Stimulated activated CD4-positive, alpha-beta T cell treated with anti-CD3 and anti-CD28 coated beads, Interleukin-12 subunit alpha, Interleukin-12 subunit beta, amount 100 ng/mL, for 48 hours (primary cell): ENCODE measurements at regions not wholly inside any gene's neighbourhood (a gene's known extent, or its start where the extent isn't known, plus 50 kb on each side); places are given as distances from the start of the nearest gene placed in this dataset.

Experiments
- DNase-seq, 3 donors: peaks; one replicate each; pipeline ENCODE4 v3.0.0-alpha.2; 2020; ENCODE audit warnings: low read depth in 2 of 3, low spot score in 1 of 3

- no peak for DNase-seq
These were observed 176.7 kb downstream of the SOX9 start for GRCh38 chr17:72297326-72298115.

- DNase-seq = no peak
These were observed 178.3 kb downstream of the SOX9 start for GRCh38 chr17:72299100-72299499.

- no peak for DNase-seq
These were observed 178.8 kb downstream of the SOX9 start for GRCh38 chr17:72299592-72299991.

GRCh38 chr17:72301887-72302286 lies 181.1 kb downstream of the SOX9 start:
- DNase-seq = no peak

GRCh38 chr17:72302735-72303134 lies 181.9 kb downstream of the SOX9 start:
- DNase-seq = no peak

GRCh38 chr17:72303787-72304733 lies 183.2 kb downstream of the SOX9 start:
- no peak for DNase-seq

- no peak for DNase-seq
These were observed 184.0 kb downstream of the SOX9 start for GRCh38 chr17:72304859-72305258.

GRCh38 chr17:72305472-72305871 lies 184.7 kb downstream of the SOX9 start:
- no peak for DNase-seq

- no peak for DNase-seq
These were observed 185.2 kb downstream of the SOX9 start for GRCh38 chr17:72306037-72306436.

GRCh38 chr17:72307836-72308235 lies 187.0 kb downstream of the SOX9 start:
- no peak for DNase-seq

- no peak for DNase-seq
These were observed 188.0 kb downstream of the SOX9 start for GRCh38 chr17:72308744-72309385.

- no peak for DNase-seq
These were observed 190.2 kb downstream of the SOX9 start for GRCh38 chr17:72311004-72311403.

GRCh38 chr17:72315122-72315913 lies 194.5 kb downstream of the SOX9 start:
- DNase-seq = no peak

- DNase-seq = no peak
These were observed 197.3 kb downstream of the SOX9 start for GRCh38 chr17:72318131-72318530.

- DNase-seq = no peak
These were observed 201.1 kb downstream of the SOX9 start for GRCh38 chr17:72321896-72322295.

GRCh38 chr17:72332367-72332766 lies 211.5 kb downstream of the SOX9 start:
- no peak for DNase-seq

- no peak for DNase-seq
These were observed 212.8 kb downstream of the SOX9 start for GRCh38 chr17:72333570-72333969.

GRCh38 chr17:72334205-72334604 lies 213.4 kb downstream of the SOX9 start:
- DNase-seq = no peak

- DNase-seq = no peak
These were observed 215.4 kb downstream of the SOX9 start for GRCh38 chr17:72336026-72336803.

- DNase-seq = no peak
These were observed 215.9 kb downstream of the SOX9 start for GRCh38 chr17:72336804-72337070.
